Stomach (tissue), 8 donors: ENCODE measurements at regions not wholly inside any gene's neighbourhood (a gene's known extent, or its start where the extent isn't known, plus 50 kb on each side); places are given as distances from the start of the nearest gene placed in this dataset.

Experiments used
- DNase-seq, 2 donors: peaks; one replicate each; pipeline versions ENCODE4 v3.0.0 to v3.0.0-alpha.2; 2013 to 2019
- H3K27ac ChIP-seq, 5 donors: fragments of 200-600 bp in 4 of 5; sonication (generic) in 4 of 5; one replicate each; pipeline ENCODE4 v1.5.1; 2013 to 2019; ENCODE audit warnings: mild to moderate bottlenecking in 1 of 5, moderate library complexity in 1 of 5
- H3K27me3 ChIP-seq, 3 donors: fragments of 200-600 bp; sonication (generic); one replicate each; pipeline ENCODE4 v1.5.1; 2017 to 2019; ENCODE audit warnings: mixed run types in 1 of 3
- H3K36me3 ChIP-seq, 4 donors: fragments of 200-600 bp; sonication (generic); 1 replicate in 3 of 4; 2 replicates in 1 of 4; pipeline ENCODE4 v1.5.1; 2016 to 2019
- H3K4me1 ChIP-seq, 4 donors: fragments of 200-600 bp; sonication (generic); one replicate each; pipeline ENCODE4 v1.5.1; 2016 to 2019
- H3K4me3 ChIP-seq, 4 donors: fragments of 200-600 bp; sonication (generic) in 3 of 4; one replicate each; pipeline ENCODE4 v1.5.1; 2016 to 2019; ENCODE audit warnings: mild to moderate bottlenecking in 1 of 4
- H3K9me3 ChIP-seq, 4 donors: fragments of 200-600 bp; sonication (generic); one replicate each; pipeline ENCODE4 v1.5.1; 2016 to 2019
- CTCF ChIP-seq, 7 experiments: fragments of 450-650 bp in 4 of 7; fragments of 200-600 bp in 3 of 7; sonication (generic) in 3 of 7; IDR thresholded peaks; one replicate each; pipeline ENCODE4 v1.5.1; 2016 to 2019; ENCODE audit warnings: antibody characterized with exemption in 7 of 7, control low read depth in 2 of 7, mild to moderate bottlenecking in 1 of 7
- EP300 ChIP-seq: sonication (generic); formaldehyde crosslinking; IDR thresholded peaks from one replicate; pipeline ENCODE4 v1.6.1; 2017; ENCODE audit warnings: antibody characterized with exemption
- POLR2A ChIP-seq, 4 donors: fragments of 450-650 bp; IDR thresholded peaks; one replicate each; pipeline ENCODE4 v1.6.1; 2016; ENCODE audit warnings: antibody characterized with exemption in 4 of 4, control low read depth in 2 of 4, mild to moderate bottlenecking in 1 of 4, moderate library complexity in 1 of 4
- POLR2AphosphoS5 ChIP-seq, 3 donors: sonication (generic); formaldehyde crosslinking; IDR thresholded peaks; one replicate each; pipeline ENCODE4 v1.6.1; 2016; ENCODE audit warnings: antibody characterized with exemption in 3 of 3
- whole genome bisulfite sequencing, 5 donors: extraction: QIAGEN DNeasy Blood & Tissue Kit in 3 of 5; methylation state at CpG; one replicate each; pipeline versions ENCODE4 v1.1.5 to v1.1.7; 2013 to 2018; 5-methylcytosine and 5-hydroxymethylcytosine counted together
- intact Hi-C: fragments of 100-400 bp; cut with DNase I; formaldehyde crosslinking; loops from one replicate; pipeline ENCODE4 v1.15.1; 2023; ENCODE audit warnings: low total_unique reads
- donor health status: healthy with polysubstance abuse.
- donor health status: Bipolar disorder and iron deficiency.
- donor health status: healthy.

GRCh38 chr3:24853685-24854490 is 359.2 kb upstream of the THRB start:
- Histone ChIP-seq H3K27ac (no peak overlapping the region), H3K4me3 (no peak overlapping the region), H3K9me3 (no peaks in the 10 kb centered on the region), H3K27me3 (no peaks in the 10 kb centered on the region), H3K36me3 (no peaks in the 10 kb centered on the region), H3K4me1 (no peaks in the 10 kb centered on the region)
- TF ChIP-seq POLR2A (IDR thresholded peaks at IDR 0.05) (no peak), POLR2AphosphoS5 (IDR thresholded peaks at IDR 0.05) (no peak)
- WGBS, 5 donors, result 61 to 77% (median 65%) methylated on average over 4 of the region's 4 CpGs
- intact Hi-C loops, result no loop called here
- no peak for DNase-seq

- H3K36me3 ChIP-seq, result no peaks in the 10 kb centered on the region
- TF ChIP-seq EP300, result no peak
- no peak for TF ChIP-seq POLR2AphosphoS5 (IDR thresholded peaks at IDR 0.05)
- TF ChIP-seq CTCF (IDR thresholded peaks at IDR 0.05), result no peak
- TF ChIP-seq POLR2A (IDR thresholded peaks at IDR 0.05), result no peak
- H3K9me3 ChIP-seq, result no peaks in the 10 kb centered on the region
- no peak for DNase-seq
- no peak overlapping the region for H3K4me3 ChIP-seq
- no peak overlapping the region for H3K27ac ChIP-seq
- whole genome bisulfite sequencing, 5 donors, result 82 to 88% (median 85%) methylated on average over 4 of the region's 4 CpGs
- H3K4me1 ChIP-seq, result no peaks in the 10 kb centered on the region
- no peaks in the 10 kb centered on the region for H3K27me3 ChIP-seq
- intact Hi-C loops, result no loop called here
Measured at GRCh38 chr3:24854748-24855147, 360.1 kb upstream of the THRB start.

GRCh38 chr3:24857945-24858344 is 363.3 kb upstream of the THRB start:
- H3K9me3 ChIP-seq, result no peaks in the 10 kb centered on the region
- TF ChIP-seq EP300, result no peak
- TF ChIP-seq POLR2A (IDR thresholded peaks at IDR 0.05), result no peak
- TF ChIP-seq POLR2AphosphoS5 (IDR thresholded peaks at IDR 0.05), result no peak
- no peak for TF ChIP-seq CTCF (IDR thresholded peaks at IDR 0.05)
- 89 to 98% (median 94%) methylated on average over 1 of the region's 1 CpG for WGBS, 5 donors
- DNase-seq, result no peak
- H3K27me3 ChIP-seq, result no peaks in the 10 kb centered on the region
- no peaks in the 10 kb centered on the region for H3K4me1 ChIP-seq
- no peaks in the 10 kb centered on the region for H3K36me3 ChIP-seq
- intact Hi-C loops, result no loop called here
- no peak overlapping the region for H3K27ac ChIP-seq
- H3K4me3 ChIP-seq, result no peak overlapping the region

GRCh38 chr3:24863215-24863614 is 368.6 kb upstream of the THRB start:
- Histone ChIP-seq H3K4me1 (no peaks in the 10 kb centered on the region), H3K9me3 (no peaks in the 10 kb centered on the region), H3K4me3 (no peak overlapping the region), H3K27ac (no peak overlapping the region), H3K27me3 (no peaks in the 10 kb centered on the region), H3K36me3 (no peaks in the 10 kb centered on the region)
- no peak for DNase-seq
- intact Hi-C loops, result no loop called here
- TF ChIP-seq CTCF (IDR thresholded peaks at IDR 0.05) (no peak), POLR2A (IDR thresholded peaks at IDR 0.05) (no peak), EP300 (no peak), POLR2AphosphoS5 (IDR thresholded peaks at IDR 0.05) (no peak)
- 79 to 86% (median 83%) methylated on average over 5 of the region's 5 CpGs for WGBS, 5 donors

- intact Hi-C loops, result no loop called here
- no peaks in the 10 kb centered on the region for H3K36me3 ChIP-seq
- H3K9me3 ChIP-seq, result no peaks in the 10 kb centered on the region
- no peak for DNase-seq
- no peak for TF ChIP-seq EP300
- TF ChIP-seq POLR2A (IDR thresholded peaks at IDR 0.05), result no peak
- TF ChIP-seq CTCF (IDR thresholded peaks at IDR 0.05), result no peak
- TF ChIP-seq POLR2AphosphoS5 (IDR thresholded peaks at IDR 0.05), result no peak
- no peak overlapping the region for H3K27ac ChIP-seq
- no peak overlapping the region for H3K4me3 ChIP-seq
- 82 to 91% (median 85%) methylated on average over 4 of the region's 4 CpGs for WGBS, 5 donors
- no peaks in the 10 kb centered on the region for H3K27me3 ChIP-seq
- no peaks in the 10 kb centered on the region for H3K4me1 ChIP-seq
Measured at GRCh38 chr3:24867783-24868182, 373.1 kb upstream of the THRB start.
